OCI-LY3 (cell line): ENCODE measurements at regions not wholly inside any gene's neighbourhood (a gene's known extent, or its start where the extent isn't known, plus 50 kb on each side); places are given as distances from the start of the nearest gene placed in this dataset.

Experiments
- H2AFZ ChIP-seq: fragments of 200-600, 300-600 bp; shearing (Covaris generic); 2 replicates; pipeline ENCODE4 v1.6.0; 2014; ENCODE audit warnings: antibody characterized with exemption, low read depth, low read length
- H3K27ac ChIP-seq: fragments of 200-600, 300-600 bp; sonication (generic); 2 replicates; pipeline ENCODE4 v1.5.1; 2014; ENCODE audit warnings: mild to moderate bottlenecking, low read length, moderate library complexity, mixed read lengths
- H3K27me3 ChIP-seq: fragments of 200-600, 300-600 bp; sonication (generic); 2 replicates; pipeline ENCODE4 v1.6.1; 2014; ENCODE audit warnings: low read depth, low read length, mixed read lengths
- H3K36me3 ChIP-seq: fragments of 200-600, 300-600 bp; sonication (generic); replicated peaks from 2 replicates; pipeline ENCODE3; 2014; ENCODE audit warnings: low read depth, low read length, mixed read lengths
- H3K4me1 ChIP-seq: fragments of 300-600, 200-600 bp; sonication (generic); 2 replicates; pipeline ENCODE4 v1.6.1; 2014; ENCODE audit warnings: low read length, mixed read lengths
- H3K4me2 ChIP-seq: fragments of 200-600, 300-600 bp; sonication (generic); 2 replicates; pipeline ENCODE4 v1.6.1; 2014; ENCODE audit warnings: low read length, mixed read lengths
- H3K4me3 ChIP-seq: fragments of 300-600, 200-600 bp; sonication (generic); 2 replicates; pipeline ENCODE4 v1.5.1; 2014; ENCODE audit warnings: antibody characterized with exemption, mild to moderate bottlenecking, low read length, moderate library complexity
- H3K79me2 ChIP-seq: fragments of 300-600, 200-600 bp; shearing (Covaris generic); 2 replicates; pipeline ENCODE4 v1.6.1; 2014; ENCODE audit warnings: mild to moderate bottlenecking, low read length, mixed read lengths
- H3K9ac ChIP-seq: fragments of 300-600, 200-600 bp; shearing (Covaris generic); 2 replicates; pipeline ENCODE4 v1.6.0; 2014; ENCODE audit warnings: mild to moderate bottlenecking, low read length, moderate library complexity
- H3K9me3 ChIP-seq: fragments of 200-600, 300-600 bp; shearing (Covaris generic); 2 replicates; pipeline ENCODE4 v1.6.1; 2014; ENCODE audit warnings: low read length, mixed read lengths; ENCODE audit not compliant: insufficient read depth
- H4K20me1 ChIP-seq: fragments of 200-600, 300-600 bp; sonication (generic); 2 replicates; pipeline ENCODE4 v1.6.1; 2016; ENCODE audit warnings: low read length, mixed read lengths; ENCODE audit not compliant: insufficient read depth
- CTCF ChIP-seq: fragments of 200-600, 300-600 bp; sonication (generic); IDR thresholded peaks from 2 replicates; pipeline ENCODE4 v1.5.1; 2014; ENCODE audit warnings: antibody characterized with exemption, low read length, low read depth
- EZH2phosphoT487 ChIP-seq: fragments of 200-600 bp; shearing (Covaris generic); IDR thresholded peaks from 2 replicates; pipeline ENCODE4 v1.6.1; 2018; ENCODE audit warnings: antibody characterized with exemption, mixed run types, low read depth

GRCh38 chr3:31288641-31289100, 244.1 kb upstream of the STT3B start:
- Histone ChIP-seq H3K4me2 (no peak overlapping the region), H2AFZ (no peak overlapping the region), H3K27me3 (no peaks in the 10 kb centered on the region), H3K9ac (no peak overlapping the region), H3K36me3 (no peaks in the 10 kb centered on the region), H3K79me2 (no peaks in the 10 kb centered on the region), H3K4me3 (no peak overlapping the region), H3K27ac (no peak overlapping the region), H3K4me1 (no peaks in the 10 kb centered on the region), H4K20me1 (no peaks in the 10 kb centered on the region), H3K9me3 (no peaks in the 10 kb centered on the region)
- no peak for TF ChIP-seq EZH2phosphoT487
- TF ChIP-seq CTCF: no peak

GRCh38 chr3:31289584-31289983, 243.1 kb upstream of the STT3B start:
- Histone ChIP-seq H4K20me1 (no peaks in the 10 kb centered on the region), H3K27ac (no peak overlapping the region)

GRCh38 chr3:31290046-31290445, 242.7 kb upstream of the STT3B start:
- H3K9me3 ChIP-seq: no peaks in the 10 kb centered on the region
- no peak overlapping the region for H3K4me2 ChIP-seq
- H4K20me1 ChIP-seq: no peaks in the 10 kb centered on the region
- H3K27me3 ChIP-seq: no peaks in the 10 kb centered on the region
- no peak overlapping the region for H2AFZ ChIP-seq
- H3K36me3 ChIP-seq: no peaks in the 10 kb centered on the region
- H3K4me1 ChIP-seq: no peaks in the 10 kb centered on the region
- H3K27ac ChIP-seq: no peak overlapping the region
- H3K4me3 ChIP-seq: no peak overlapping the region
- H3K9ac ChIP-seq: no peak overlapping the region
- no peaks in the 10 kb centered on the region for H3K79me2 ChIP-seq
- no peak for TF ChIP-seq EZH2phosphoT487
- TF ChIP-seq CTCF: no peak

More at GRCh38 chr3:31289584-31289983, 243.1 kb upstream of the STT3B start:
- Histone ChIP-seq H3K9me3 (no peaks in the 10 kb centered on the region), H3K4me3 (no peak overlapping the region), H3K9ac (no peak overlapping the region), H3K4me1 (no peaks in the 10 kb centered on the region), H3K36me3 (no peaks in the 10 kb centered on the region), H3K4me2 (no peak overlapping the region), H3K27me3 (no peaks in the 10 kb centered on the region), H3K79me2 (no peaks in the 10 kb centered on the region), H2AFZ (no peak overlapping the region)
- TF ChIP-seq CTCF (no peak), EZH2phosphoT487 (no peak)

- no peaks in the 10 kb centered on the region for H3K36me3 ChIP-seq
- TF ChIP-seq EZH2phosphoT487: no peak
- TF ChIP-seq CTCF: no peak
- H3K27me3 ChIP-seq: no peaks in the 10 kb centered on the region
- H3K4me3 ChIP-seq: no peak overlapping the region
- H3K27ac ChIP-seq: no peak overlapping the region
- H4K20me1 ChIP-seq: no peaks in the 10 kb centered on the region
- no peaks in the 10 kb centered on the region for H3K9me3 ChIP-seq
- no peaks in the 10 kb centered on the region for H3K4me1 ChIP-seq
- H2AFZ ChIP-seq: no peak overlapping the region
- H3K79me2 ChIP-seq: no peaks in the 10 kb centered on the region
- H3K4me2 ChIP-seq: no peak overlapping the region
- H3K9ac ChIP-seq: no peak overlapping the region
Observed at GRCh38 chr3:31291818-31292217, 240.9 kb upstream of the STT3B start.
